Keratinocyte (primary cell): ENCODE measurements at regions not wholly inside any gene's neighbourhood (a gene's known extent, or its start where the extent isn't known, plus 50 kb on each side); places are given as distances from the start of the nearest gene placed in this dataset.

Experiments
- DNase-seq: peaks from one replicate; pipeline ENCODE4 v3.0.0-alpha.2; 2011; ENCODE audit warnings: low read depth, missing footprints, low spot score
- FAIRE-seq: peaks from 2 replicates; lab custom pipeline; 2011; peaks lifted over from hg19 to GRCh38; lab: Jason Lieb, UNC
- H2AFZ ChIP-seq: 2 replicates; pipeline ENCODE4 v1.6.0; 2012; ENCODE audit warnings: low read length, control low read depth, inconsistent platforms; ENCODE audit not compliant: control insufficient read depth
- H3K27ac ChIP-seq: 2 replicates; pipeline ENCODE4 v1.5.1; 2011; ENCODE audit warnings: low read length; ENCODE audit not compliant: control insufficient read depth, insufficient read depth
- H3K27me3 ChIP-seq: 3 replicates; pipeline ENCODE4 v1.6.0; 2011; ENCODE audit warnings: low read length; ENCODE audit not compliant: control insufficient read depth, insufficient read depth; ENCODE audit errors: extremely low read depth
- H3K36me3 ChIP-seq, 2 experiments: 2 replicates in 1 of 2; 3 replicates in 1 of 2; pipeline ENCODE4 v1.5.1; 2011; ENCODE audit warnings: low read length in 2 of 2, mild to moderate bottlenecking in 1 of 2; ENCODE audit not compliant: control insufficient read depth in 2 of 2, insufficient read depth in 2 of 2; ENCODE audit errors: extremely low read depth in 1 of 2
- H3K4me1 ChIP-seq: 3 replicates; pipeline ENCODE4 v1.5.1; 2011; ENCODE audit warnings: low read length; ENCODE audit not compliant: control insufficient read depth, insufficient read depth; ENCODE audit errors: extremely low read depth
- H3K4me2 ChIP-seq: 3 replicates; pipeline ENCODE4 v1.6.0; 2011; ENCODE audit warnings: low read depth, low read length; ENCODE audit not compliant: control insufficient read depth, insufficient read depth; ENCODE audit errors: extremely low read depth
- H3K4me3 ChIP-seq, 3 experiments: fragments of 200-600 bp in 1 of 3; sonication (generic) in 1 of 3; 2 replicates in 2 of 3; 3 replicates in 1 of 3; pipeline ENCODE4 v1.5.1; 2011 to 2016; ENCODE audit warnings: low read length in 3 of 3, mild to moderate bottlenecking in 3 of 3, control low read depth in 2 of 3, inconsistent platforms in 1 of 3, low read depth in 1 of 3, mixed read lengths in 1 of 3, mixed run types in 1 of 3, moderate library complexity in 1 of 3; ENCODE audit not compliant: control insufficient read depth in 2 of 3, insufficient read depth in 2 of 3; ENCODE audit errors: extremely low read depth in 1 of 3
- H3K79me2 ChIP-seq: 2 replicates; pipeline ENCODE4 v1.6.0; 2012; ENCODE audit warnings: low read length; ENCODE audit not compliant: control insufficient read depth, insufficient read depth
- H3K9ac ChIP-seq: 3 replicates; pipeline ENCODE4 v1.6.0; 2011; ENCODE audit warnings: low read length; ENCODE audit not compliant: control insufficient read depth, insufficient read depth; ENCODE audit errors: extremely low read depth
- H3K9me1 ChIP-seq: 3 replicates; pipeline ENCODE4 v1.6.0; 2011; ENCODE audit warnings: low read length; ENCODE audit not compliant: control insufficient read depth, insufficient read depth; ENCODE audit errors: extremely low read depth
- H3K9me3 ChIP-seq: 2 replicates; pipeline ENCODE4 v1.5.1; 2012; ENCODE audit warnings: low read depth, low read length; ENCODE audit not compliant: control insufficient read depth
- H4K20me1 ChIP-seq: 3 replicates; pipeline ENCODE4 v1.6.0; 2011; ENCODE audit warnings: low read length; ENCODE audit not compliant: control insufficient read depth, insufficient read depth; ENCODE audit errors: extremely low read depth
- CTCF ChIP-seq, 3 experiments: IDR thresholded peaks in 1 of 3; conservative IDR thresholded peaks in 1 of 3; optimal IDR thresholded peaks in 1 of 3; 2 replicates in 2 of 3; 3 replicates in 1 of 3; pipeline versions ENCODE3 to v1.5.1; 2011; ENCODE audit warnings: low read length in 3 of 3, mild to moderate bottlenecking in 3 of 3, moderate library complexity in 2 of 3, control low read depth in 1 of 3, inconsistent platforms in 1 of 3; ENCODE audit not compliant: insufficient read depth in 2 of 3; ENCODE audit errors: extremely low read depth in 1 of 3
- EZH2 ChIP-seq: IDR thresholded peaks from one replicate; pipeline ENCODE4 v1.6.1; 2012; ENCODE audit warnings: inconsistent platforms, mild to moderate bottlenecking, low read length, moderate library complexity
- dilution Hi-C: fragments of 300-500 bp; cut with MboI; formaldehyde crosslinking; loops from one replicate; pipeline ENCODE4 v1.7.0; 2020; ENCODE audit warnings: low sequenced_read_pairs; ENCODE audit not compliant: extremely low pct_ligation_motif_present

- no peaks in the 10 kb centered on the region for H3K27me3 ChIP-seq
- FAIRE-seq: no peak
- no peak overlapping the region for H3K4me3 ChIP-seq
- DNase-seq: no peak
- H3K27ac ChIP-seq: no peak overlapping the region
- no peak overlapping the region for H3K4me2 ChIP-seq
- no peaks in the 10 kb centered on the region for H3K9me3 ChIP-seq
- no peaks in the 10 kb centered on the region for H3K4me1 ChIP-seq
- no peaks in the 10 kb centered on the region for H3K9me1 ChIP-seq
- no peak overlapping the region for H2AFZ ChIP-seq
- TF ChIP-seq EZH2: no peak
- no peak for TF ChIP-seq CTCF (optimal IDR thresholded peaks at IDR 0.05 in 1 of 3, IDR thresholded peaks at IDR 0.05 in 1 of 3, conservative IDR thresholded peaks at IDR 0.05 in 1 of 3; ENCODE audit: extremely low read depth in 1 of 3, insufficient read depth in 2 of 3, low read length in 3 of 3)
- no peaks in the 10 kb centered on the region for H3K36me3 ChIP-seq
- no peaks in the 10 kb centered on the region for H4K20me1 ChIP-seq
- H3K79me2 ChIP-seq: no peaks in the 10 kb centered on the region
- no peak overlapping the region for H3K9ac ChIP-seq
- dilution Hi-C loops: no loop called here
Measured at GRCh38 chr5:4989118-4989517, 151.0 kb upstream of the ADAMTS16 start.

- no peaks in the 10 kb centered on the region for H3K36me3 ChIP-seq
- no peaks in the 10 kb centered on the region for H3K27me3 ChIP-seq
- TF ChIP-seq CTCF (optimal IDR thresholded peaks at IDR 0.05 in 1 of 3, IDR thresholded peaks at IDR 0.05 in 1 of 3, conservative IDR thresholded peaks at IDR 0.05 in 1 of 3; ENCODE audit: extremely low read depth in 1 of 3, insufficient read depth in 2 of 3, low read length in 3 of 3) (no peak), EZH2 (no peak)
- dilution Hi-C loops: no loop called here
- H3K9me1 ChIP-seq: no peaks in the 10 kb centered on the region
- no peaks in the 10 kb centered on the region for H4K20me1 ChIP-seq
- no peak overlapping the region for H3K4me2 ChIP-seq
- no peak overlapping the region for H3K27ac ChIP-seq
- no peak for FAIRE-seq
- no peaks in the 10 kb centered on the region for H3K9me3 ChIP-seq
- no peak for DNase-seq
- no peaks in the 10 kb centered on the region for H3K4me1 ChIP-seq
- no peak overlapping the region for H3K9ac ChIP-seq
- no peak overlapping the region for H3K4me3 ChIP-seq
- H3K79me2 ChIP-seq: no peaks in the 10 kb centered on the region
- no peak overlapping the region for H2AFZ ChIP-seq
Measured at GRCh38 chr5:4990017-4990416, 150.1 kb upstream of the ADAMTS16 start.
